Retina (tissue), 1 donor: ENCODE measurements at regions not wholly inside any gene's neighbourhood (a gene's known extent, or its start where the extent isn't known, plus 50 kb on each side); places are given as distances from the start of the nearest gene placed in this dataset.

Experiments used
- DNase-seq: peaks from one replicate; pipeline ENCODE4 v3.0.0-alpha.2; 2016

- no peak for DNase-seq
Observed at GRCh38 chr11:95545116-95545875, 244.3 kb downstream of the FAM76B start.

- no peak for DNase-seq
Observed at GRCh38 chr11:95544095-95544856, 245.3 kb downstream of the FAM76B start.

GRCh38 chr11:95542868-95543551, 246.6 kb downstream of the FAM76B start:
- no peak for DNase-seq

- DNase-seq, result no peak
Observed at GRCh38 chr11:95541715-95542114, 247.9 kb downstream of the FAM76B start.

GRCh38 chr11:95536047-95536690, 253.4 kb downstream of the FAM76B start:
- DNase-seq, result no peak

GRCh38 chr11:95534809-95535208, 254.8 kb downstream of the FAM76B start:
- no peak for DNase-seq

GRCh38 chr11:95534226-95534625, 255.4 kb downstream of the FAM76B start:
- DNase-seq, result no peak

- no peak for DNase-seq
Observed at GRCh38 chr11:95531116-95531515, 258.5 kb downstream of the FAM76B start.

GRCh38 chr11:95524314-95525036, 265.1 kb downstream of the FAM76B start:
- DNase-seq, result peak; percentile 32

- no peak for DNase-seq
Observed at GRCh38 chr11:95522874-95523273, 266.7 kb downstream of the FAM76B start.

- no peak for DNase-seq
Observed at GRCh38 chr11:95521862-95522261, 267.7 kb downstream of the FAM76B start.

- DNase-seq, result no peak
Observed at GRCh38 chr11:95521133-95521542, 268.4 kb downstream of the FAM76B start.

- peak; percentile 60 for DNase-seq
Observed at GRCh38 chr11:95520369-95521132, 269.0 kb downstream of the FAM76B start.

- DNase-seq, result no peak
Observed at GRCh38 chr11:95519912-95520311, 269.7 kb downstream of the FAM76B start.

- no peak for DNase-seq
Observed at GRCh38 chr11:95517453-95517852, 272.1 kb downstream of the FAM76B start.

- DNase-seq, result no peak
Observed at GRCh38 chr11:95516786-95517185, 272.8 kb downstream of the FAM76B start.

- DNase-seq, result no peak
Observed at GRCh38 chr11:95516175-95516574, 273.4 kb downstream of the FAM76B start.

GRCh38 chr11:95515371-95515770, 274.2 kb downstream of the FAM76B start:
- DNase-seq, result no peak

GRCh38 chr11:95514416-95515110, 275.0 kb downstream of the FAM76B start:
- no peak for DNase-seq

GRCh38 chr11:95512682-95513081, 276.9 kb downstream of the FAM76B start:
- DNase-seq, result no peak

- no peak for DNase-seq
Observed at GRCh38 chr11:95512177-95512576, 277.4 kb downstream of the FAM76B start.
